Colonic mucosa (tissue), 4 donors: ENCODE measurements at regions not wholly inside any gene's neighbourhood (a gene's known extent, or its start where the extent isn't known, plus 50 kb on each side); places are given as distances from the start of the nearest gene placed in this dataset.
"Not testable (repeated sequence)": the region's sequence is repeated elsewhere in the genome, so short reads cannot be mapped to it uniquely, and the experiment has no call there.

Experiments used
- DNase-seq: peaks from one replicate; pipeline ENCODE4 v3.0.0-alpha.2; 2020
- H3K27ac ChIP-seq: fragments of 200-600 bp; one replicate; pipeline ENCODE4 v1.8.0; 2021
- H3K27me3 ChIP-seq: fragments of 200-600 bp; one replicate; pipeline ENCODE4 v1.8.0; 2021
- H3K36me3 ChIP-seq: fragments of 200-600 bp; one replicate; pipeline ENCODE4 v1.8.0; 2021
- H3K4me1 ChIP-seq: fragments of 200-600 bp; one replicate; pipeline ENCODE4 v1.8.0; 2021; ENCODE audit warnings: mild to moderate bottlenecking
- H3K4me3 ChIP-seq: fragments of 200-600 bp; one replicate; pipeline ENCODE4 v1.8.0; 2021
- H3K9ac ChIP-seq, 2 donors: one replicate each; pipeline ENCODE4 v1.7.0; 2013; ENCODE audit warnings: control low read depth in 2 of 2, low read depth in 2 of 2, low read length in 2 of 2
- H3K9me3 ChIP-seq: fragments of 200-600 bp; one replicate; pipeline ENCODE4 v1.8.0; 2021
- intact Hi-C: fragments of 100-400 bp; cut with DNase I; formaldehyde crosslinking; loops from one replicate; pipeline ENCODE4 v1.14.1; 2022
- TF ChIP-seq, protein P1 (sequence below): fragments of 200-600 bp; IDR thresholded peaks from one replicate; pipeline ENCODE4 v1.8.0; 2022; ENCODE audit warnings: antibody characterized with exemption, mild to moderate bottlenecking
- donor health status: healthy.
- donor health status: DM: no; HTN: no; CAD: no.
- donor health status: DM: no; HTN: no; CAD: no.

DNA sequence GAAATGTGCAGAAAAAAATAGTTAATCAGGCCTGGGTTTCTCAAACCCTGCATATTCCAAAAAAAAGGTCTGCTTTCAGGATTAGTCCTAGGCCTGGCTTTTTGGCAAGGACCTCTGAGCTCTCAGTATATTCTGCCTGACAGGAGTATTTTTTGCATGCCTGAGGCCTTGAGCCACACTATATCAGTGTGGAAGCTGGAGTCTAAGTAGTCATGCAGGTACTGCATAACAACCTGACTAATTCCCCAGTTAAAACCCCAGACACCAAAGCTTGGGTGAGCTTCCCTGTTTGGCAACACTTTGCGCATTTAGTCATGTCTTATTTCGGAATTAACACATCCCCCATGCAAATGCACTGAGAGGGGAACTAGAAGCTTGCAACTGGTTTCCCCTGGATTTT, 359.5 kb downstream of the CETN3 start:
- TF ChIP-seq, protein P1, sequence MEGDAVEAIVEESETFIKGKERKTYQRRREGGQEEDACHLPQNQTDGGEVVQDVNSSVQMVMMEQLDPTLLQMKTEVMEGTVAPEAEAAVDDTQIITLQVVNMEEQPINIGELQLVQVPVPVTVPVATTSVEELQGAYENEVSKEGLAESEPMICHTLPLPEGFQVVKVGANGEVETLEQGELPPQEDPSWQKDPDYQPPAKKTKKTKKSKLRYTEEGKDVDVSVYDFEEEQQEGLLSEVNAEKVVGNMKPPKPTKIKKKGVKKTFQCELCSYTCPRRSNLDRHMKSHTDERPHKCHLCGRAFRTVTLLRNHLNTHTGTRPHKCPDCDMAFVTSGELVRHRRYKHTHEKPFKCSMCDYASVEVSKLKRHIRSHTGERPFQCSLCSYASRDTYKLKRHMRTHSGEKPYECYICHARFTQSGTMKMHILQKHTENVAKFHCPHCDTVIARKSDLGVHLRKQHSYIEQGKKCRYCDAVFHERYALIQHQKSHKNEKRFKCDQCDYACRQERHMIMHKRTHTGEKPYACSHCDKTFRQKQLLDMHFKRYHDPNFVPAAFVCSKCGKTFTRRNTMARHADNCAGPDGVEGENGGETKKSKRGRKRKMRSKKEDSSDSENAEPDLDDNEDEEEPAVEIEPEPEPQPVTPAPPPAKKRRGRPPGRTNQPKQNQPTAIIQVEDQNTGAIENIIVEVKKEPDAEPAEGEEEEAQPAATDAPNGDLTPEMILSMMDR, result no peak
- DNase-seq, result no peak
- Histone ChIP-seq H3K27ac (no peak overlapping the region), H3K9ac (no peak overlapping the region), H3K9me3 (no peaks in the 10 kb centered on the region), H3K36me3 (no peaks in the 10 kb centered on the region), H3K4me3 (no peak overlapping the region), H3K4me1 (no peaks in the 10 kb centered on the region), H3K27me3 (no peaks in the 10 kb centered on the region)
- intact Hi-C loops, result no loop called here

DNA sequence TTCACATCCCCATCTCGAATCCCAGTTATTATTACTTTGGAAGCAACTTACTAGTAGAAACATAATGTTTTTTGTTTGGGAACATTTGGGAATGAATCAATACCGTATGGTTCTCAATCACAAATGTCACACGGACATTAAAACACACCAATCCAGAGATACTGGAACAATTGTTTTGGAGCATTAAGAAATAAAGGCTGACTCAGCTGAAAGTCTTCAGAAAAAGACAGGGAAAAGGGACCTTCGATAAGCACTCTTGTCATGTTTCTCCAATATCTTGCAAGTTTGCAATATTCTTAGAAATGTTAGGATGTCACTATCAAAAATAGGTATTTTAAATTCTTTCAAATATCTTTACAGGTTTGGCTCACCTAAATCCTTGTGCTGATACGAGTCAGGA, 362.4 kb downstream of the CETN3 start:
- Histone ChIP-seq H3K4me3 (no peak overlapping the region), H3K9me3 (no peaks in the 10 kb centered on the region), H3K27ac (no peak overlapping the region), H3K27me3 (no peaks in the 10 kb centered on the region), H3K36me3 (no peaks in the 10 kb centered on the region), H3K4me1 (no peaks in the 10 kb centered on the region), H3K9ac (no peak overlapping the region)
- intact Hi-C loops, result no loop called here
- no peak for DNase-seq
- TF ChIP-seq, protein P1, result no peak

DNA sequence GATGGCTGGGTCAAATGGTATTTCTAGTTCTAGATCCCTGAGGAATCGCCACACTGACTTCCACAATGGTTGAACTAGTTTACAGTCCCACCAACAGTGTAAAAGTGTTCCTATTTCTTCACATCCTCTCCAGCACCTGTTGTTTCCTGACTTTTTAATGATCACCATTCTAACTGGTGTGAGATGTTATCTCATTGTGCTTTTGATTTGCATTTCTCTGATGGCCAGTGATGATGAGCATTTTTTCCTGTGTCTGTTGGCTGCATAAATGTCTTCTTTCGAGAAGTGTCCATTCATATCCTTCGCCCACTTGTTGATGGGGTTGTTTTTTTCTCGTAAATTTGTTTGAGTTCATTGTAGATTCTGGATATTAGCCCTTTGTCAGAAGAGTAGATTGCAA, 369.5 kb downstream of the CETN3 start:
- H3K27me3 ChIP-seq, H3K9me3 ChIP-seq, H3K4me1 ChIP-seq, H3K9ac ChIP-seq, intact Hi-C loops, H3K4me3 ChIP-seq, H3K27ac ChIP-seq, H3K36me3 ChIP-seq, DNase-seq: not testable (repeated sequence)

DNA sequence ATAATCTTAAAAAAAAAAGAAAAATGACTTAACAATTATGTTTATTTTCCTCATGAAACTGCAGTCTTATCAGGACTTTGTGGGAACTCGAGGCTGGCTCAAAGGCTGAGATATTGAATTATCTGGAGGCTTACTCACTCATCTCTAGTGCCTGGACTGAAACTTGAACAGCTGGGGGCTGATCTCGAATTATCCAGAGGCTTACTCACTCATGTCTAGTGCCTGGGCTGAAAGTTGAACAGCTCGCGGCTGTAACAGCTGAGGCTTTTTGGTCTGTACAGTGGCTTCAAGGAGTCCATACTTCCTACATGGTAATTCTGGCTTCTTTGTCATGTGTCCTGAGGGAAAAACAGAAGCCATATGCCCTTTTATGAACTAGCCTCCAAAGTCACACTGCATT, 371.9 kb downstream of the CETN3 start:
- TF ChIP-seq, protein P1, result no peak
- no peaks in the 10 kb centered on the region for H3K9me3 ChIP-seq
- intact Hi-C loops, result no loop called here
- no peak overlapping the region for H3K9ac ChIP-seq
- H3K4me1 ChIP-seq, result no peaks in the 10 kb centered on the region
- DNase-seq, result no peak
- H3K4me3 ChIP-seq, result no peak overlapping the region
- no peaks in the 10 kb centered on the region for H3K36me3 ChIP-seq
- H3K27me3 ChIP-seq, result no peaks in the 10 kb centered on the region
- no peak overlapping the region for H3K27ac ChIP-seq

DNA sequence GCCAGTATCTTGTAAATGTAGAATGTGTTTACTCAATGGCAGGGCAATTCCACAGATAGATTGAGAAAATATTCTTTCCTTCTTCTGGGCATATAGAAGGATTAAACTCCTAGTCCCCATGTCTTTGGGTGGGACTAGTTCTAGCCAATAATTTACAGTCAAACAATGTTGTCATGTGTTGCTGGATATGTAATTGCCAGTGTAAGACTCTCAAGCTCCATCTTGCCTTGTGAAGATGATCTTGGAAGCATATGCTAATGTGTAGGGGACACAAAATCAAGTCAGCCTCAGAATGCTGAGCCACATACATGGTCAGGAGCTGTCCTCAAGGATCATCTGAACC, 386.9 kb downstream of the CETN3 start:
- intact Hi-C loops, result no loop called here
- no peak overlapping the region for H3K27ac ChIP-seq
- TF ChIP-seq, protein P1, result no peak

DNA sequence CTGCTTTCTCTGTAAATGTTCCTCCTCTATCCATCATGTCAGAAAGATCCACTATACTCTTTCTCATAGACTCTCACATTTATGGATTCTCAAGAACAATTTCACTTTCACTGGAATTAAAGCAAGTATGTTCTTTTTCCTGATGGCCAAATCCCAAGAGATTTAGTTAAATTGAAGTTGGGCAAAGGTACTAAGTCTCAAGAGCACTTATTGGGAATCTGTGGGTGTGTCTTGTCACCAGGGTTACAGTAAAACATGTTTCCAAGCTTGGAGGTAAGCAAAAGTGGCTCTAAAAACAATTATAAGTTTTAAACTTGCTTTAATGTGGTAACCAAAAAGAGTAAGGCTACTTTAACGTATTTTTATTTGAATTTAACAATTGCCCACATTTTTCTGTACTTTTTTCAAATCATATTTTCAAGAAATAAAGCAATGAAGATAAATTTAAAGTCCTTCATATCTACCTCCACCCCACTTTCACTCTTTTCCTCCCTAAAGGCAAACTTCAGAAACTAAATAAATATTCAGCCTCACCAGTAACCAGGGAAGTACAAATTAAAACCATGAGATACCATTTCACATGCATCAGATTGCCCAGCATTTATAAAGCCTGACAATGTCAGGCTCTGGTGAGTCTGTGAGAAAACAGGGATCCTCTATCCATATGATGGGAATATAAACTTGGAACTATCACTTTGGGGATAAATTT, 387.4 kb downstream of the CETN3 start:
- Histone ChIP-seq H3K27ac (no peak overlapping the region), H3K36me3 (no peaks in the 10 kb centered on the region), H3K4me1 (no peaks in the 10 kb centered on the region), H3K4me3 (no peak overlapping the region), H3K9me3 (no peaks in the 10 kb centered on the region), H3K27me3 (no peaks in the 10 kb centered on the region), H3K9ac (no peak overlapping the region)
- TF ChIP-seq, protein P1, result no peak
- intact Hi-C loops, result no loop called here
- DNase-seq, result no peak

More for the DNA sequence above, 386.9 kb downstream of the CETN3 start:
- DNase-seq, result no peak
- Histone ChIP-seq H3K27me3 (no peaks in the 10 kb centered on the region), H3K4me1 (no peaks in the 10 kb centered on the region), H3K4me3 (no peak overlapping the region), H3K9ac (no peak overlapping the region), H3K9me3 (no peaks in the 10 kb centered on the region), H3K36me3 (no peaks in the 10 kb centered on the region)
